ENCODE measurements at regions not wholly inside any gene's neighbourhood (a gene's known extent, or its start where the extent isn't known, plus 50 kb on each side); places are given as distances from the start of the nearest gene placed in this dataset.

DNA sequence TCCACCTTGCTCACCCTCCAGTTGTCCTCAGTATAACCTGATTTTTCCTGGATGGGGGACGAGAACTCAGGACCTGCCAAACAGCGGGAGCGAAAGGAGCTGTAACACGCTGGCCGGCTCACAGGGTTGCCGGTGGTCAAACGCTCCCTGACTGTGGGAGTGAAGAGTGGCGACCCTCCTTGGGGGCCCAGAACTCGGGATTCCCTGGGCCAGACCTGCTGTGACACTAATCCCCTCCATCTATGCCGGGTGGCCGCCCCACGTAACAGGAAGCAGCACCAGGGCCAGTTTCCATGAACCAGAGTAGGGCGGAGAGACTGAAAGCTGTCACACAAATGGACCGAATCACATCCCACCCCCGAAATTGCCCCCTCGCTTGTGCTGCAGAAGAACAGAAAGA lies 1809.2 kb upstream of the ACO1 start:
- CTCF ChIA-PET (ENCODE audit: low intra/inter-chr PET ratio) = no interaction called here
- no CpG with 5 or more reads among the region's 16 CpGs for WGBS (ENCODE audit: insufficient coverage, low coverage, missing lambda C conversion rate)
- BruUV-seq (replicated peaks) = no TSS peak

More for the DNA sequence above, 1809.2 kb upstream of the ACO1 start:
- in situ Hi-C loops (cut with MboI) (no loop called here), intact Hi-C loops (cut with micrococcal nuclease) (no loop called here)
- Histone ChIP-seq H3K9me3 (replicated peaks; ENCODE audit: control insufficient read depth, insufficient read depth, low read depth, low read length) (no peaks in the 10 kb centered on the region), H3K9me1 (ENCODE audit: control insufficient read depth, insufficient read depth, low read length) (no peaks in the 10 kb centered on the region), H3K4me1 (replicated peaks in 1 of 2; ENCODE audit: control insufficient read depth in 2 of 2, insufficient read depth in 2 of 2, low read length in 2 of 2) (no peaks in the 10 kb centered on the region), H3K27ac (ENCODE audit: extremely low read depth, low read depth, low read length) (no peak overlapping the region), H3K36me3 (ENCODE audit: control insufficient read depth, insufficient read depth, low read length) (no peaks in the 10 kb centered on the region), H3K4me2 (ENCODE audit: insufficient read depth, low read length) (no peak overlapping the region), H3K9ac (ENCODE audit: insufficient read depth in 1 of 2, low read depth in 2 of 2, low read length in 2 of 2) (no peak overlapping the region), H3K4me3 (no peak overlapping the region), H3K27me3 (ENCODE audit: control insufficient read depth in 2 of 2, insufficient read depth in 2 of 2, low read length in 2 of 2) (no peaks in the 10 kb centered on the region), H3K79me2 (ENCODE audit: control insufficient read depth, insufficient read depth, low read length) (no peaks in the 10 kb centered on the region), H4K20me1 (replicated peaks; ENCODE audit: control insufficient read depth, insufficient read depth, low read length) (no peaks in the 10 kb centered on the region), H2AFZ (ENCODE audit: low read depth, low read length) (no peak overlapping the region)
- DNase-seq (ENCODE audit: extremely low read depth in 1 of 4, low spot score in 3 of 4) = no peak
- no peak for FAIRE-seq
- TF ChIP-seq TBP (optimal IDR thresholded peaks at IDR 0.05; ENCODE audit: low read depth, low read length) (no peak), MTA3 (IDR thresholded peaks at IDR 0.05; ENCODE audit: borderline replicate concordance) (no peak), ZNF197 (CRISPR knock-in tag; IDR thresholded peaks at IDR 0.05; ENCODE audit: low read depth) (no peak), TCF3 (CRISPR knock-in tag; IDR thresholded peaks at IDR 0.05) (no peak), DPF2 (IDR thresholded peaks at IDR 0.05) (no peak), ASH1L (IDR thresholded peaks at IDR 0.05; ENCODE audit: borderline replicate concordance, low read depth, partially characterized antibody) (no peak)
- TF ChIP-seq, protein P1, sequence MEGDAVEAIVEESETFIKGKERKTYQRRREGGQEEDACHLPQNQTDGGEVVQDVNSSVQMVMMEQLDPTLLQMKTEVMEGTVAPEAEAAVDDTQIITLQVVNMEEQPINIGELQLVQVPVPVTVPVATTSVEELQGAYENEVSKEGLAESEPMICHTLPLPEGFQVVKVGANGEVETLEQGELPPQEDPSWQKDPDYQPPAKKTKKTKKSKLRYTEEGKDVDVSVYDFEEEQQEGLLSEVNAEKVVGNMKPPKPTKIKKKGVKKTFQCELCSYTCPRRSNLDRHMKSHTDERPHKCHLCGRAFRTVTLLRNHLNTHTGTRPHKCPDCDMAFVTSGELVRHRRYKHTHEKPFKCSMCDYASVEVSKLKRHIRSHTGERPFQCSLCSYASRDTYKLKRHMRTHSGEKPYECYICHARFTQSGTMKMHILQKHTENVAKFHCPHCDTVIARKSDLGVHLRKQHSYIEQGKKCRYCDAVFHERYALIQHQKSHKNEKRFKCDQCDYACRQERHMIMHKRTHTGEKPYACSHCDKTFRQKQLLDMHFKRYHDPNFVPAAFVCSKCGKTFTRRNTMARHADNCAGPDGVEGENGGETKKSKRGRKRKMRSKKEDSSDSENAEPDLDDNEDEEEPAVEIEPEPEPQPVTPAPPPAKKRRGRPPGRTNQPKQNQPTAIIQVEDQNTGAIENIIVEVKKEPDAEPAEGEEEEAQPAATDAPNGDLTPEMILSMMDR (IDR thresholded peaks at IDR 0.05 in 2 of 3, conservative IDR thresholded peaks at IDR 0.05 in 1 of 3; ENCODE audit: insufficient read depth in 2 of 3, low read depth in 1 of 3, low read length in 3 of 3) = no peak
- ATAC-seq = no peak
- POLR2A ChIA-PET = no interaction called here

All from K562 (cell line).